ENCODE measurements at regions not wholly inside any gene's neighbourhood (a gene's known extent, or its start where the extent isn't known, plus 50 kb on each side); places are given as distances from the start of the nearest gene placed in this dataset.

DNA sequence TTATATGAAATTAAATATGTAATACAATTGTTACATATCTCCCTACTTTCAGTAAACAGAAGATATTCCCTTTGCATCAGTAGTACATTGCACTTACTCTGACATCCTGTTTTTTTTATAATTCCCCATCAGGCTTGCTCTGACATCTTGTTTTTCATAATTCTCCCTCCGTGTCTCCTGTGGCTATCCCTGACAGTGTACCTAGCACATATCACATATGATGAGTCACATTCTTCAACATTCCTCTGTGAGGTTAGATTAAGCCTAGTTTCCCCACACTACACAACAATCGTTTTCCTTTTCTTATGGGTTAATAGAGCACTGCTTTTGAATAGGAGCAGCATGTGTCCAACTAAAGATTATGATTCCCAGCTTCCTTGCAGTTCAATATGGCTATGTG is 250.6 kb upstream of the NPVF start:
- ChIA-PET POLR2A (no interaction called here), CTCF (interaction anchor here (1.2 kb wide), 1 partner anchor 12 kb away, joined by 3 read pairs; no protein-coding TSS in a partner anchor)
- ATAC-seq (no peak), DNase-seq (ENCODE audit: low read depth in 1 of 2, low spot score in 1 of 2) (no peak), FAIRE-seq (no peak)
- Histone ChIP-seq H3K4me1 (no peaks in the 10 kb centered on the region), H3K9me3 (no peaks in the 10 kb centered on the region), H3K4me3 (no peak overlapping the region), H3K27ac (no peak overlapping the region), H3K4me2 (no peak overlapping the region)
- WGBS (ENCODE audit: missing lambda C conversion rate): 4% methylated on average over 2 of the region's 2 CpGs
- no peak for TF ChIP-seq CBX2 (IDR thresholded peaks at IDR 0.05; ENCODE audit: borderline replicate concordance, low read depth)
- TF ChIP-seq, protein P1, sequence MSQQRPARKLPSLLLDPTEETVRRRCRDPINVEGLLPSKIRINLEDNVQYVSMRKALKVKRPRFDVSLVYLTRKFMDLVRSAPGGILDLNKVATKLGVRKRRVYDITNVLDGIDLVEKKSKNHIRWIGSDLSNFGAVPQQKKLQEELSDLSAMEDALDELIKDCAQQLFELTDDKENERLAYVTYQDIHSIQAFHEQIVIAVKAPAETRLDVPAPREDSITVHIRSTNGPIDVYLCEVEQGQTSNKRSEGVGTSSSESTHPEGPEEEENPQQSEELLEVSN (IDR thresholded peaks at IDR 0.05; ENCODE audit: borderline replicate concordance, low read depth): no peak
- no peak for TF ChIP-seq CHD2 (IDR thresholded peaks at IDR 0.05; ENCODE audit: low read length, partially characterized antibody)
- TF ChIP-seq NFE2L2 (conservative IDR thresholded peaks at IDR 0.05; ENCODE audit: low read length): no peak
- TF ChIP-seq FOSB (CRISPR knock-in tag; IDR thresholded peaks at IDR 0.05): no peak
- TF ChIP-seq, protein P2, sequence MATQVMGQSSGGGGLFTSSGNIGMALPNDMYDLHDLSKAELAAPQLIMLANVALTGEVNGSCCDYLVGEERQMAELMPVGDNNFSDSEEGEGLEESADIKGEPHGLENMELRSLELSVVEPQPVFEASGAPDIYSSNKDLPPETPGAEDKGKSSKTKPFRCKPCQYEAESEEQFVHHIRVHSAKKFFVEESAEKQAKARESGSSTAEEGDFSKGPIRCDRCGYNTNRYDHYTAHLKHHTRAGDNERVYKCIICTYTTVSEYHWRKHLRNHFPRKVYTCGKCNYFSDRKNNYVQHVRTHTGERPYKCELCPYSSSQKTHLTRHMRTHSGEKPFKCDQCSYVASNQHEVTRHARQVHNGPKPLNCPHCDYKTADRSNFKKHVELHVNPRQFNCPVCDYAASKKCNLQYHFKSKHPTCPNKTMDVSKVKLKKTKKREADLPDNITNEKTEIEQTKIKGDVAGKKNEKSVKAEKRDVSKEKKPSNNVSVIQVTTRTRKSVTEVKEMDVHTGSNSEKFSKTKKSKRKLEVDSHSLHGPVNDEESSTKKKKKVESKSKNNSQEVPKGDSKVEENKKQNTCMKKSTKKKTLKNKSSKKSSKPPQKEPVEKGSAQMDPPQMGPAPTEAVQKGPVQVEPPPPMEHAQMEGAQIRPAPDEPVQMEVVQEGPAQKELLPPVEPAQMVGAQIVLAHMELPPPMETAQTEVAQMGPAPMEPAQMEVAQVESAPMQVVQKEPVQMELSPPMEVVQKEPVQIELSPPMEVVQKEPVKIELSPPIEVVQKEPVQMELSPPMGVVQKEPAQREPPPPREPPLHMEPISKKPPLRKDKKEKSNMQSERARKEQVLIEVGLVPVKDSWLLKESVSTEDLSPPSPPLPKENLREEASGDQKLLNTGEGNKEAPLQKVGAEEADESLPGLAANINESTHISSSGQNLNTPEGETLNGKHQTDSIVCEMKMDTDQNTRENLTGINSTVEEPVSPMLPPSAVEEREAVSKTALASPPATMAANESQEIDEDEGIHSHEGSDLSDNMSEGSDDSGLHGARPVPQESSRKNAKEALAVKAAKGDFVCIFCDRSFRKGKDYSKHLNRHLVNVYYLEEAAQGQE (IDR thresholded peaks at IDR 0.05): no peak
- no peak for TF ChIP-seq MYC (IDR thresholded peaks at IDR 0.05; ENCODE audit: borderline replicate concordance, low read length)
- TF ChIP-seq KDM1A (IDR thresholded peaks at IDR 0.05; ENCODE audit: low read depth): no peak
- TF ChIP-seq, protein P3, sequence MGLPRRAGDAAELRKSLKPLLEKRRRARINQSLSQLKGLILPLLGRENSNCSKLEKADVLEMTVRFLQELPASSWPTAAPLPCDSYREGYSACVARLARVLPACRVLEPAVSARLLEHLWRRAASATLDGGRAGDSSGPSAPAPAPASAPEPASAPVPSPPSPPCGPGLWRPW (IDR thresholded peaks at IDR 0.05): no peak
- TF ChIP-seq RCOR1 (IDR thresholded peaks at IDR 0.05; ENCODE audit: low read depth, low read length): no peak
- TF ChIP-seq, protein P4, sequence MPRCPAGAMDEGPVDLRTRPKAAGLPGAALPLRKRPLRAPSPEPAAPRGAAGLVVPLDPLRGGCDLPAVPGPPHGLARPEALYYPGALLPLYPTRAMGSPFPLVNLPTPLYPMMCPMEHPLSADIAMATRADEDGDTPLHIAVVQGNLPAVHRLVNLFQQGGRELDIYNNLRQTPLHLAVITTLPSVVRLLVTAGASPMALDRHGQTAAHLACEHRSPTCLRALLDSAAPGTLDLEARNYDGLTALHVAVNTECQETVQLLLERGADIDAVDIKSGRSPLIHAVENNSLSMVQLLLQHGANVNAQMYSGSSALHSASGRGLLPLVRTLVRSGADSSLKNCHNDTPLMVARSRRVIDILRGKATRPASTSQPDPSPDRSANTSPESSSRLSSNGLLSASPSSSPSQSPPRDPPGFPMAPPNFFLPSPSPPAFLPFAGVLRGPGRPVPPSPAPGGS (IDR thresholded peaks at IDR 0.05): no peak

DNA sequence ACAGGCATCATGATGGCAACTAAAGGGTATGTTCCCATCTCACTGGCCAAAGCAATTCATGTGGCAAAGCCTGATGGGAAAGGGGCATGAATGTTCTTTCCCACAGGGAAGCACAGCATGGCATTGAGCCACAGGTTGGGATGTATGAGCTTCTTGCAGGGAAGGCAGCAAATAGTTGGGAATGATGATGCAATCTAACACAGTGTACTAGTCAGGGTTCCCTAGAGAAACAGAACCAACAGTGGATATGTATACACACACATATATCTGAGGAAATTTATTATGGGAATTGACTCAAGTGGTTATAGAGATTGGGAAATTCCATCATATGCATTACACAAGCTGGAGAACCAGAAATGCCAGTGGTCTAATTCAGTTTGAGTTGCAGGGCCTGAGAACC is 253.6 kb upstream of the NPVF start:
- Histone ChIP-seq H3K9me3 (no peaks in the 10 kb centered on the region), H3K4me2 (no peak overlapping the region), H3K4me1 (no peaks in the 10 kb centered on the region), H3K27ac (no peak overlapping the region), H3K4me3 (no peak overlapping the region)
- no peak for ATAC-seq
- FAIRE-seq: no peak
- TF ChIP-seq CBX2 (IDR thresholded peaks at IDR 0.05; ENCODE audit: borderline replicate concordance, low read depth) (no peak), HEYL (CRISPR knock-in tag; IDR thresholded peaks at IDR 0.05) (no peak), MAZ (IDR thresholded peaks at IDR 0.05; ENCODE audit: borderline replicate concordance, low read depth, low read length) (no peak), CHD4 (IDR thresholded peaks at IDR 0.05; ENCODE audit: borderline replicate concordance) (no peak), RCOR1 (IDR thresholded peaks at IDR 0.05; ENCODE audit: low read depth, low read length) (no peak), MYC (IDR thresholded peaks at IDR 0.05; ENCODE audit: borderline replicate concordance, low read length) (no peak), RFX5 (IDR thresholded peaks at IDR 0.05) (no peak), TP53 (CRISPR knock-in tag; IDR thresholded peaks at IDR 0.05) (no peak), ZSCAN20 (CRISPR knock-in tag; IDR thresholded peaks at IDR 0.05) (no peak), CHD2 (IDR thresholded peaks at IDR 0.05; ENCODE audit: low read length, partially characterized antibody) (no peak), ZNF302 (CRISPR knock-in tag; IDR thresholded peaks at IDR 0.05) (no peak), RAD21 (conservative IDR thresholded peaks at IDR 0.05 in 1 of 2, IDR thresholded peaks at IDR 0.05 in 1 of 2) (no peak), FOSL2 (IDR thresholded peaks at IDR 0.05) (no peak), FOSL2 (CRISPR knock-in tag; IDR thresholded peaks at IDR 0.05) (no peak), JUN (IDR thresholded peaks at IDR 0.05) (no peak)
- TF ChIP-seq, protein P5, sequence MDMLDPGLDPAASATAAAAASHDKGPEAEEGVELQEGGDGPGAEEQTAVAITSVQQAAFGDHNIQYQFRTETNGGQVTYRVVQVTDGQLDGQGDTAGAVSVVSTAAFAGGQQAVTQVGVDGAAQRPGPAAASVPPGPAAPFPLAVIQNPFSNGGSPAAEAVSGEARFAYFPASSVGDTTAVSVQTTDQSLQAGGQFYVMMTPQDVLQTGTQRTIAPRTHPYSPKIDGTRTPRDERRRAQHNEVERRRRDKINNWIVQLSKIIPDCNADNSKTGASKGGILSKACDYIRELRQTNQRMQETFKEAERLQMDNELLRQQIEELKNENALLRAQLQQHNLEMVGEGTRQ (IDR thresholded peaks at IDR 0.05): no peak
- TF ChIP-seq, protein P6, sequence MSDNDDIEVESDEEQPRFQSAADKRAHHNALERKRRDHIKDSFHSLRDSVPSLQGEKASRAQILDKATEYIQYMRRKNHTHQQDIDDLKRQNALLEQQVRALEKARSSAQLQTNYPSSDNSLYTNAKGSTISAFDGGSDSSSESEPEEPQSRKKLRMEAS (IDR thresholded peaks at IDR 0.05): no peak
- TF ChIP-seq, protein P1 (IDR thresholded peaks at IDR 0.05; ENCODE audit: borderline replicate concordance, low read depth): no peak
- POLR2A ChIA-PET: no interaction called here
- DNase-seq (ENCODE audit: low read depth in 1 of 2, low spot score in 1 of 2): no peak
- CTCF ChIA-PET: interaction anchor here (0.6 to 2.0 kb wide), 3 partner anchors 9 to 92 kb away, joined by 3 to 5 read pairs (median 3); no protein-coding TSS in a partner anchor

Data from A549 (cell line).